PC-9 (cell line): ENCODE measurements at regions not wholly inside any gene's neighbourhood (a gene's known extent, or its start where the extent isn't known, plus 50 kb on each side); places are given as distances from the start of the nearest gene placed in this dataset.

Experiments
- BruUV-seq: library from RNA; stranded (reverse); fragments of 400-500 nt; replicated peaks from 2 replicates; lab custom pipeline; 2021; lab: Mats Ljungman, UMichigan
- CTCF ChIA-PET: fragments of 300-600 bp; sonication (Branson Sonifier 250); formaldehyde crosslinking; loops from one replicate; lab custom pipeline; 2022; ENCODE audit warnings: antibody characterized with exemption; lab: Charles Lee
- POLR2A ChIA-PET: fragments of 300-600 bp; sonication (Branson Sonifier 250); formaldehyde crosslinking; loops from one replicate; lab custom pipeline; 2022; ENCODE audit warnings: antibody characterized with exemption; ENCODE audit not compliant: unreplicated experiment; lab: Charles Lee
- DNase-seq, 2 experiments: peaks; one replicate each; pipeline versions ENCODE4 v3.0.0 to v3.0.0-alpha.2; 2015 to 2022; ENCODE audit warnings: mixed read lengths in 1 of 2
- H2AFZ ChIP-seq: fragments of 200-600 bp; sonication (generic); 2 replicates; pipeline ENCODE4 v1.8.1; 2017; ENCODE audit warnings: antibody characterized with exemption
- H3F3A ChIP-seq: fragments of 200-600 bp; sonication (generic); 2 replicates; pipeline ENCODE4 v1.8.1; 2017; ENCODE audit warnings: antibody characterized with exemption, mild to moderate bottlenecking, low read depth; ENCODE audit not compliant: insufficient read depth
- H3K27ac ChIP-seq: fragments of 200-600 bp; sonication (generic); 2 replicates; pipeline ENCODE4 v1.6.1; 2016; ENCODE audit warnings: mixed run types
- H3K27me3 ChIP-seq: fragments of 200-600 bp; sonication (generic); 2 replicates; pipeline ENCODE4 v1.6.1; 2016; ENCODE audit warnings: low read depth, mixed run types; ENCODE audit not compliant: insufficient read depth
- H3K36me3 ChIP-seq: fragments of 200-600 bp; sonication (generic); 2 replicates; pipeline ENCODE4 v1.6.1; 2016; ENCODE audit warnings: low read depth, mixed run types
- H3K4me1 ChIP-seq: fragments of 200-600 bp; sonication (generic); replicated peaks from 2 replicates; pipeline ENCODE4 v1.6.1; 2016; ENCODE audit warnings: mixed run types; ENCODE audit not compliant: insufficient read depth
- H3K4me2 ChIP-seq: fragments of 200-600 bp; sonication (generic); 2 replicates; pipeline ENCODE4 v1.6.1; 2017; ENCODE audit warnings: mixed run types
- H3K4me3 ChIP-seq: fragments of 200-600 bp; sonication (generic); 2 replicates; pipeline ENCODE4 v1.6.1; 2016; ENCODE audit warnings: mixed run types
- H3K79me2 ChIP-seq: fragments of 200-600 bp; sonication (generic); 2 replicates; pipeline ENCODE4 v1.6.1; 2017; ENCODE audit warnings: low read depth, mixed run types
- H3K9me2 ChIP-seq: fragments of 200-600 bp; sonication (generic); 2 replicates; pipeline ENCODE4 v1.8.1; 2017; ENCODE audit warnings: mild to moderate bottlenecking; ENCODE audit not compliant: insufficient read depth
- H3K9me3 ChIP-seq: fragments of 200-600 bp; sonication (generic); 2 replicates; pipeline ENCODE4 v1.8.1; 2016; ENCODE audit warnings: low read depth; ENCODE audit not compliant: insufficient read depth
- H4K20me1 ChIP-seq: fragments of 200-600 bp; sonication (generic); 2 replicates; pipeline ENCODE4 v1.8.1; 2017; ENCODE audit not compliant: insufficient read depth
- EZH2 ChIP-seq: fragments of 200-600 bp; sonication (generic); IDR thresholded peaks from 2 replicates; pipeline ENCODE4 v1.8.0; 2017; ENCODE audit warnings: antibody characterized with exemption, low read depth
- intact Hi-C: fragments of 100-400 bp; cut with micrococcal nuclease; formaldehyde crosslinking; loops from one replicate; pipeline ENCODE4 v1.10.0; 2022; ENCODE audit not compliant: unreplicated experiment
- TF ChIP-seq, protein P1 (sequence below): fragments of 200-600 bp; sonication (generic); conservative IDR thresholded peaks from 2 replicates; pipeline ENCODE4 v1.6.1; 2017; ENCODE audit warnings: mixed run types, antibody characterized with exemption, mild to moderate bottlenecking, moderate library complexity

DNA sequence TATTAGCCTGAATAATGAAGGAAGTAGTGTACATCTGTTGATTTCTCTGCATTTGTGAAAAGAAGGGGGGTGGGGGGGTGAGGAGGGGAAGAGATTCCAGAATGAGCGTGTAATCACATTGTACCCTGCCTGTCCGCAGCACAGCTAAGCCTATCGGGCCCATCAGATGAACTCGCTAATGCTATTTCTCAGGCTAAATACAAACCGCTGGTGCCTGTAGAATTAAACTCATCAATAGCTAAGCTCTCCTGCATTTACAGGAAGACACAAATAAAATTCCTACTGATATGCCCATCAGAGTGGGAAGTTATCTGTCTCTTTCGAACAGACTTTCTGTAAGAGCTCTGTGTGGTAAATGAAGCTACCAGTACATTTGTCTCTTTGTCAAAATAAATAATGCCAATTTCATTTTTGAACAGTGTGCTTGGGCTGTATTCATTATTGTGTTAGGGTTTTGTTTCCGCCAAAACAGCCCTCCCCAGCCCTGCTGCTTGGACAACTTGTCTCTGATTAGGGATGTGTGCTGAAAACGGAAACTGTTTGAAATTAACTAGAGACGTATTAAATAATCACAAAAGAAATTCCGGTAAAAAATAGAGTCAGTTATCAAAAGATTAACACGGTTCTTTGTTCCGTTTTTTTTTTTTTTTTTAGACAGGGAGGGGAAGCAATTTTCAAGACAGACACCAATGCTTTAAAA, 305.4 kb downstream of the TTLL7 start:
- Histone ChIP-seq H3K9me2 (no peaks in the 10 kb centered on the region), H4K20me1 (no peaks in the 10 kb centered on the region), H3K4me3 (no peak overlapping the region), H3K9me3 (no peaks in the 10 kb centered on the region), H3K4me1 (no peaks in the 10 kb centered on the region), H3K4me2 (peak overlapping the region; percentile 74), H2AFZ (no peak overlapping the region), H3K36me3 (no peaks in the 10 kb centered on the region), H3K27me3 (no peaks in the 10 kb centered on the region), H3F3A (no peaks in the 10 kb centered on the region), H3K27ac (no peak overlapping the region), H3K79me2 (no peaks in the 10 kb centered on the region)
- TF ChIP-seq, protein P1, sequence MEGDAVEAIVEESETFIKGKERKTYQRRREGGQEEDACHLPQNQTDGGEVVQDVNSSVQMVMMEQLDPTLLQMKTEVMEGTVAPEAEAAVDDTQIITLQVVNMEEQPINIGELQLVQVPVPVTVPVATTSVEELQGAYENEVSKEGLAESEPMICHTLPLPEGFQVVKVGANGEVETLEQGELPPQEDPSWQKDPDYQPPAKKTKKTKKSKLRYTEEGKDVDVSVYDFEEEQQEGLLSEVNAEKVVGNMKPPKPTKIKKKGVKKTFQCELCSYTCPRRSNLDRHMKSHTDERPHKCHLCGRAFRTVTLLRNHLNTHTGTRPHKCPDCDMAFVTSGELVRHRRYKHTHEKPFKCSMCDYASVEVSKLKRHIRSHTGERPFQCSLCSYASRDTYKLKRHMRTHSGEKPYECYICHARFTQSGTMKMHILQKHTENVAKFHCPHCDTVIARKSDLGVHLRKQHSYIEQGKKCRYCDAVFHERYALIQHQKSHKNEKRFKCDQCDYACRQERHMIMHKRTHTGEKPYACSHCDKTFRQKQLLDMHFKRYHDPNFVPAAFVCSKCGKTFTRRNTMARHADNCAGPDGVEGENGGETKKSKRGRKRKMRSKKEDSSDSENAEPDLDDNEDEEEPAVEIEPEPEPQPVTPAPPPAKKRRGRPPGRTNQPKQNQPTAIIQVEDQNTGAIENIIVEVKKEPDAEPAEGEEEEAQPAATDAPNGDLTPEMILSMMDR: no peak
- TF ChIP-seq EZH2: no peak
- intact Hi-C loops: no loop called here
- POLR2A ChIA-PET: no interaction called here
- peak in 1 of 2 experiments; percentile 2 for DNase-seq
- CTCF ChIA-PET: no interaction called here
- BruUV-seq: no TSS peak

GRCh38 chr1:83692524-83693381, 306.2 kb downstream of the TTLL7 start:
- Histone ChIP-seq H3K27ac (no peak overlapping the region), H2AFZ (no peak overlapping the region; the same call in 1 of the 2 replicates), H3K79me2 (no peaks in the 10 kb centered on the region), H3K36me3 (no peaks in the 10 kb centered on the region), H3K9me2 (no peaks in the 10 kb centered on the region), H3F3A (no peaks in the 10 kb centered on the region), H3K4me2 (peak overlapping the region; percentile 74), H3K4me1 (no peaks in the 10 kb centered on the region), H3K27me3 (no peaks in the 10 kb centered on the region), H3K9me3 (no peaks in the 10 kb centered on the region), H3K4me3 (peak overlapping the region; percentile 45; the same call in 1 of the 2 replicates), H4K20me1 (no peaks in the 10 kb centered on the region)
- DNase-seq: peak; percentile 21 to 30
- POLR2A ChIA-PET: no interaction called here
- CTCF ChIA-PET: no interaction called here
- intact Hi-C loops: no loop called here
- BruUV-seq: no TSS peak
- TF ChIP-seq EZH2: no peak
- TF ChIP-seq, protein P1: no peak

GRCh38 chr1:83691953-83692500, 306.9 kb downstream of the TTLL7 start:
- no TSS peak for BruUV-seq
- Histone ChIP-seq H4K20me1 (no peaks in the 10 kb centered on the region), H2AFZ (no peak overlapping the region), H3K4me2 (peak overlapping the region; percentile 74), H3K27ac (no peak overlapping the region), H3K9me3 (no peaks in the 10 kb centered on the region), H3K27me3 (no peaks in the 10 kb centered on the region), H3K36me3 (no peaks in the 10 kb centered on the region), H3K9me2 (no peaks in the 10 kb centered on the region), H3K4me1 (no peaks in the 10 kb centered on the region), H3K4me3 (peak overlapping the region; percentile 45; the same call in 1 of the 2 replicates), H3K79me2 (no peaks in the 10 kb centered on the region), H3F3A (no peaks in the 10 kb centered on the region)
- TF ChIP-seq, protein P1: no peak
- TF ChIP-seq EZH2: no peak
- DNase-seq: peak in 1 of 2 experiments; percentile 8
- ChIA-PET POLR2A (no interaction called here), CTCF (no interaction called here)
- intact Hi-C loops: no loop called here
